ENCODE measurements at regions not wholly inside any gene's neighbourhood (a gene's known extent, or its start where the extent isn't known, plus 50 kb on each side); places are given as distances from the start of the nearest gene placed in this dataset.
"Not testable (repeated sequence)": the region's sequence is repeated elsewhere in the genome, so short reads cannot be mapped to it uniquely, and the experiment has no call there.

DNA sequence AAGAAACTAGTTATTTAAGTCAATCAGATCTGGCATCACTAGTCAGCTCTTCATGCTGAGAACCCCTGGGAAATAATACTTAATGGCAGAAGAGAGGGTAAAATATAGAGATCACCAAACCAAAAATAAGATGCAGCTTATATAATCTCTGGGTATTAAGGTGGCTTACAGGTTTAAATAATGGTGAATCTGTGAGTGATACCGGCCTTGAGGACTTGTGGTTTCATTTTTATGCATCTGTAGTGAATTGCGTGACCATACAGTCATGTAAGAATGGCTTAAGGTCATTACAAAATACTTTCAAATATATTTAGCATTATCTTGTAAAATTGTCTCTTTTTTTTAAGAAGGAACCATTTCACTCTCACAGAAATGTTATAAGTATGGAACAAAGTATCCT is 1192.2 kb downstream of the RPIA start:
- H3K27ac ChIP-seq; POLR2A ChIA-PET (ENCODE audit: low non-redundant PET); DNase-seq (ENCODE audit: low spot score): not testable (repeated sequence)

DNA sequence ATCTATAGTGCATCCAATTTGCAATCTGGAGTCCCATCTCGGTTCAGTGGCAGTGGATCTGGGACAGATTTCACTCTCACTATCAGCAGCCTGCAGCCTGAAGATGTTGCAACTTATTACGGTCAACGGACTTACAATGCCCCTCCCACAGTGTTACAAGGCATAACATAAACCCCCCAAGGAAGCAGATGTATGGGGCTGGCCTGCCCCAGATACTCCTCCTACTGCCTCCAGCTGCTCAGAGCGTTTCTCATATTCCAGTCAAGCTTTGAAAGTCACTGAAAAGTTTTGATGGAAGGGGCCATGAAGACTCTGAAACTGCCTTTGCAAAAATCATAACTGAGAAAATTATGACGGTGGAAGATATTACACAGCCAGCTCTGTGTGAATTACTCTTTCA is 1193.6 kb downstream of the RPIA start:
- POLR2A ChIA-PET (ENCODE audit: low non-redundant PET); DNase-seq (ENCODE audit: low spot score); H3K27ac ChIP-seq; CTCF ChIA-PET: not testable (repeated sequence)

More for the DNA sequence above, 1192.2 kb downstream of the RPIA start:
- CTCF ChIA-PET, result not testable (repeated sequence)

DNA sequence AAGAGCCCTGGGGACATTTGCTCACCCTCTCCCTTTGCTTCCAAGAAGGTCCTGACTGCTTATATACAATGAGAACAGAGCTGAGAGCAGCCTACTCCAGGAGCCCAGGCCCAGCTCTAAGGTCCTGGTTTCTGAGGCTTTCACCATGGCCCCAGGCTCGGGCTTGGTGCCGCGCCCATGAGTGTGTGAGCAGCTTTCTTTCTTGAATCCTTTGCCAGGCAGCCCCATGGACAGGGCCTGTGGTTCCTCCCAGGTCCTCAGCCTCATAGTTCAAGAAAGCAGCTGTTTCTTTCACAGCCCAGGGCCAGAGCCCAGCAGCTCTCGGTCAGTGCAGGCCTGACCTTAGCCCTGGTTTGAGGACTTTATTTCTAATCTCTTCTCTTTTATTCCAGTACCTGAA is 1197.2 kb downstream of the RPIA start:
- CTCF ChIA-PET; DNase-seq (ENCODE audit: low spot score); H3K27ac ChIP-seq; POLR2A ChIA-PET (ENCODE audit: low non-redundant PET): not testable (repeated sequence)

DNA sequence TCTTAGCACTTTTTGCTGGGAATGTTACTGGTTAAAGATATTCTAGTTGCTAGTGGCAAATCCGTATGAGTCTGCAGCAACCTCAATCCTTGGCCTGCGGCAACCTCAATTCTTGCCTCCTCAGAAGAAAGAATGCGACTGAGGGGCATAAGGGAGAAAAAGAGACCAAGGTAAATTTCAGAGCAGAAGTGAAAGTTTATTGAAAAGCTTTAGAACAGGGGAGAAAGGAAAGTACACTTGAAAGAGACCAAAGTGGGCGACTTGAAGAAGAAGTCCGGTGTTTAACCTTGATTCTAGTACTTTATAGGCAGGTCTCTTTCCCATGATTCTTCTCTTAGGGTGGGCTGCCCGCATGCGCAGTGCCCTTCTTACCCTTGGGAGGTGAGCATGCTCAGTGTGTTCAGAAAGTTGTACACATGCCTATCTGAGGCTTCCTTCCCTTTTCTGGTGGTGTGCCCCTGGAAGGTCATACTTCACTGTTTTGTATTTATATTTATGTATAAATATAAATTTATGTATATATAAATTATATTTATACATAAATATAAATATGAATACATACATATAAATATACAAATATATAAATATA is 1198.8 kb downstream of the RPIA start:
- DNase-seq (ENCODE audit: low spot score); H3K27ac ChIP-seq; CTCF ChIA-PET; POLR2A ChIA-PET (ENCODE audit: low non-redundant PET): not testable (repeated sequence)

DNA sequence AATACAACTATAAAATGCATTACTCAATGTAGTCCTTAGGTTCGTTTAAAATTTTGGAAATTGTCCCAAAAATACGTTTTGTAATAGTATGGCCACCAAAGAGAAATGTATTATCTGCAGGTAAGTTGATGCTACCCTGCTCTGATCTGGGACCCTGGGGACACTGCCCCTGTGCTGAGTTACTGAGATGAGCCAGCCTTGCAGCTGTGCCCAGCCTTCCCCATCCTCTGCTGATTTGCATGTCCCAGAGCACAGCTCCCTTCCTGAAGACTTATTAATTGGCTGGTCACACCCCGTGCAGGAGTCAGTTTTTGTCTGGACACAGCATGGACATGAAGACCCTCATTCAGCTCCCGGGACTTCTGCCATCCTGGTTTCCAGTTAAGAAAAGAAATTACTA is 1203.5 kb downstream of the RPIA start:
- POLR2A ChIA-PET (ENCODE audit: low non-redundant PET); H3K27ac ChIP-seq; DNase-seq (ENCODE audit: low spot score); CTCF ChIA-PET: not testable (repeated sequence)

DNA sequence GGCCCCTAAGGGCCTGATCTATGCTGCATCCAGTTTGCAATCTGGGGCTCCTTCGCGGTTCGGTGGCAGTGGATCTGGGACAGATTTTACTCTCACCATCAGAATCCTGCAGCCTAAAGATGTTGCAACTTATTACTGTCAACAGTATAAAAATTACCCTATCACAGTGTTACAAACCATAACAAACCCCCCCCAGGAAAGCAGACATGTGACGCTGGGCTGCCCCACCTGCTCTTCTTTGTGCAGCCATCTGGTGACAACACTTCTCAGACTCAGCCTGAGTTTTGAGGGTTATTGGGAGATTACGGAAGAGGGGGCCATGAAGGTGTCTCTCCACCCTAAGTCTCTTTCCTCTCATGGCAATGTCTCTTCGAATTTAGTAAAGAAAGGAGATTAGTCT is 1204.2 kb downstream of the RPIA start:
- DNase-seq (ENCODE audit: low spot score); CTCF ChIA-PET; H3K27ac ChIP-seq; POLR2A ChIA-PET (ENCODE audit: low non-redundant PET): not testable (repeated sequence)

DNA sequence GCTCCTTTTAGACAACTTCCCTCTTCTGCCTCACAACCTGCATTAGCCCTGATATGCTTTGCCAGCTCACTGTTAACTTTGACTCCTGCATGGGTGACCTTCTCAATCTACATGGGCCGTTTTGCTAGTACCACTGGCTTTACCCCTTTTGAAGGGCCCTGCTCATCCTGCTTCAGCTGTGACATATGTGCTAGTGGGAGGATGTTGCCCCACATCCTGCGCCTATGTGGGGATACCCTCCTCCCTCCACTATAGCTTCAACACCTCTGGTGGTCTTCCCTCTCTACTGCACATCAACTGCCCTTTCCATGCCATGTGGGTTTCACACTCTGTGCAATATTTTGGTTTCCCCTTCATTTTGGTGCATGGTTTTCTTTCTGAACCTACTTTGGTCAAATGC is 1235.5 kb downstream of the RPIA start:
- CTCF ChIA-PET; H3K27ac ChIP-seq; POLR2A ChIA-PET (ENCODE audit: low non-redundant PET); DNase-seq (ENCODE audit: low spot score): not testable (repeated sequence)

DNA sequence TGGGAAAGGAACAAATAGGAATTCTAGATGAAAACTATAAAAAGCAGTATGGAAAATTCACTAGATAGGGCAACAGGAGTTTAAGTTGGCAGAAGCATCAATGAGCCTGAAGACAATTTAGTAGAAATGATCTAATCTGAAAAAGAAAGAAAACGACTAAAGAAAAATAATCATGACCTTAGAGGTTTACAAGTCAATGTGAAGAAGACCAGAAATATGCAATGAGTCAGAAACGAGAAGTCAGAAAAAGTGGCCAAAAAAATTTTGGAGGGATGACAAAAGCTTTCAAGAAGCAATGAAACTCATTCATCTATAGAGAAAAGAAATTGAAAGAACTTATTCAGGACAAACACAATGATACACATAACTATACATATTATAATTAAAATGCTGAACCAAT is 1244.0 kb downstream of the RPIA start:
- CTCF ChIA-PET; H3K27ac ChIP-seq; DNase-seq (ENCODE audit: low spot score); POLR2A ChIA-PET (ENCODE audit: low non-redundant PET): not testable (repeated sequence)

DNA sequence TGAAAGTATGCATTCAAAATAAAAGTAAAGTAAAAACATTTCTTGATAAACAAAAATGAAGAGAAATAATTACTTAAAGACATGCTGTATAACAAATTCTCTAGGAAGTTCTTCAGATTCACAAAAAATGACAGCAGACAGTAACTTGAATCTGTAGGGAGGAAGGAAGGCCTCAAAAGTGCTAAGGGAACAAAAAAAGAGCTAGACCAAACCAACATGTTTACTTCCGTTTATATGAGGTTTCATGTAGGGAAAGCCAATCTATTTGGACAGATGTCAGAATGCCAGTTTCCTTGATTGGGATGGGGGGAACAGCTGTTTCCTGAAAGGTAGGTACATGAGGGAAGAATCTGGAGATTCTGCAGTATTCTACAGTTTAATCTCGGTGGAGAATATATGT is 1244.5 kb downstream of the RPIA start:
- POLR2A ChIA-PET (ENCODE audit: low non-redundant PET); DNase-seq (ENCODE audit: low spot score); H3K27ac ChIP-seq; CTCF ChIA-PET: not testable (repeated sequence)

DNA sequence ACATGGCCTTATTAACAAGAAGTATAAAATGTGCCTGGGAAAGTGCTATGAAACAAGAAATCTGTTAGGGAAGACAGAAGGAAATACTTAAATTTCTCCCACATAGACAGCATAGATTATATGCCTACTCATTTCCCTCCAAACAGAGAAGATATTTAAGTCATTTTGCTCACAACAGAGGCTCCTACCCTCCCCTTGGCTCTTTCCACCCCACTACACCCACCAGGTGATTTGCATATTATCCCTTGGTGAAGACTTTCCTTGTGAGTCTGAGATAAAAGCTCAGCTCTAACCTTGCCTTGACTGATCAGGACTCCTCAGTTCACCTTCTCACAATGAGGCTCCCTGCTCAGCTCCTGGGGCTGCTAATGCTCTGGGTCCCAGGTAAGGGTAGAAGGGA is 1245.1 kb downstream of the RPIA start:
- DNase-seq (ENCODE audit: low spot score); POLR2A ChIA-PET (ENCODE audit: low non-redundant PET); H3K27ac ChIP-seq; CTCF ChIA-PET: not testable (repeated sequence)

DNA sequence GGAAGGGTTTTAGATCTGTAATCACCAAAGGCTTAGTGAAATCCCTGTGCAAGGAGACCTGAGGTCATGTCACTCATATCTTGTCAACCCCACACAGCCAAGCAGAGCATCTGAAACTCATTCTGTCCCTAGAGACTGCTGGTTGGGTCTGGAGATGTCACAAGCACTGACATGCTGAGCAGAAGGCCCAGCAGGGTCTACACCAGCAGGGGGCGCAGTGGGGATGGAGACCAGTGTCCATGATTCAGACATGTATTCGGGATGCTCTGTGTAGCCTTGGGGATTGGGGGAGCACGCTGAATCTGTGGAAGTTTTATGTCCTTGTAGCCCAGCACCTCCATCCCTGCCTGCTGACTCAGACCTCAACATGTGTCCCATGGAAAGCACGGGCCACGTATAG is 1247.3 kb downstream of the RPIA start:
- DNase-seq (ENCODE audit: low spot score); H3K27ac ChIP-seq; POLR2A ChIA-PET (ENCODE audit: low non-redundant PET): not testable (repeated sequence)
- CTCF ChIA-PET, result interaction anchor here (0.6 kb wide), 1 partner anchor 1073 kb away, joined by 4 read pairs; no protein-coding TSS in a partner anchor

DNA sequence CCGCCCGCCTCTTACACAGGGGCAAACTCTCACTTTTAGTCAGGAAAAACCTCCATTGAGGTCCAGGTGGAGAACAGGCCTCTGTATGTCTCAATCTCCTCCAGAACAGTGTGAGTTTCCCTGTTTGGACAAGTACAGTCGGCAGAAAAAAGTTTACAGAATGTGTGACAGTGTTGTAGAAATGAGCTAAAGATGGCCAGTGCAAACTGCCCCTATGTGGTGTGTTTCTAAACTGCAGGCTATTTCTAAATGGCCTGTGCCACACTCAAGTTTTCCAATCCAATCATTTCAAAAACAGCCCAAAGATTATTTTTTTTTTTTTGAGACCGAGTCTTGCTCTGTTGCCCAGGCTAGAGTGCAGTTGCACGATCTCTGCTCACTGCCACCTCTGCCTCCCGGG is 1252.8 kb downstream of the RPIA start:
- POLR2A ChIA-PET (ENCODE audit: low non-redundant PET); DNase-seq (ENCODE audit: low spot score); H3K27ac ChIP-seq; CTCF ChIA-PET: not testable (repeated sequence)

DNA sequence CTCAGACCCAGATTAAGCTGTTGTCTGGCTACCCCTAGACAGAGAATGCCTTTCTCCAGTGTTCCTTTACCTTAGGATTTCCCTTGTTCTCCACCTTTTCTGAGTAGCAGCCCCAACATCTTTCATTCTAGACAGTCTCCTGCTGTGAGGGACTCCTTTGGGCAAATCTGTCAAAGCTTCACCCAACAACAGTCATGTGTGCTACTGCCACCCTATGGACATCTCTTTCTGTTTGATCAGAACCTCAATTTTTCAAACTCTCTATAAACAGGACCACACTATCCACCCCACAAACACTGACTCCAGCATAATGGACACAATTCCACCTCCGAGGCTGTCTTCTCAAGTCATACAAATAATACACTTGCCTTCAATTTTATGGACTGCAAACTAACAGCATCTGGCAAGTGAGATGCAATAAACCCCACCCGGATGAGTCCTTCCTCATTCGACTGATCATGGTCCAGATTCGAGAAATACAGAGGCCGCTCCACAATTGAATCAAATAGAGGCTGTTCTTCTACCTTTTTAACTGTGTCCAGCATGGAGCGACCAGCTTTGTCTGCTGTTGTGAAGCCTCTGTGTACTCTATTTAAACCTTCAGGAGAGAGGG is 1253.6 kb downstream of the RPIA start:
- DNase-seq (ENCODE audit: low spot score); POLR2A ChIA-PET (ENCODE audit: low non-redundant PET); CTCF ChIA-PET; H3K27ac ChIP-seq: not testable (repeated sequence)

DNA sequence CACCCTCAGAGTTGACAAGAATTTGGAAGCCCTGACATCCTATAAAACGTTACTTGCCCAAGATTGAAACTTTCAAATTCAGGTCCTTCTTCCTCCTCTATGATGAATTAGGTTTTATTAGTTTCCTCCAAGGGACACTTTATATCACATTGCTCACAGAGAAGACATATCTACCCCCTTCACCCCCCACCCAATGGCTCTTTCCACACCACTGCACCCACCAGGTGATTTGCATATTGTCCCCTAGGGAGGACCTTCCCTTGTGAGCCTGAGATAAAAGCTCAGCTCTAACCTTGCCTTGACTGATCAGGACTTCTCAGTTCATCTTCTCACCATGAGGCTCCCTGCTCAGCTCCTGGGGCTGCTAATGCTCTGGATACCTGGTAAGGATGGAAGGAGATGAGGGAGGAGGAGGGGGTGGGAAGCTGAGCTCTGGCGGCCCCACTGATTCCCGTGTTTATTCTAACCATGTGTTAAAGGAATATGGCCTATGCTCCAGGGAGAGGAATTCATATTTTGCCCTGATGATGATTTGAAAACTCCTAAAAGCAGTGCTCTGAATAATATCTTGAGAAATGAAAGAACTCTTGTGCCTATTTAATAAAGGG is 1255.8 kb downstream of the RPIA start:
- CTCF ChIA-PET; DNase-seq (ENCODE audit: low spot score); H3K27ac ChIP-seq; POLR2A ChIA-PET (ENCODE audit: low non-redundant PET): not testable (repeated sequence)

DNA sequence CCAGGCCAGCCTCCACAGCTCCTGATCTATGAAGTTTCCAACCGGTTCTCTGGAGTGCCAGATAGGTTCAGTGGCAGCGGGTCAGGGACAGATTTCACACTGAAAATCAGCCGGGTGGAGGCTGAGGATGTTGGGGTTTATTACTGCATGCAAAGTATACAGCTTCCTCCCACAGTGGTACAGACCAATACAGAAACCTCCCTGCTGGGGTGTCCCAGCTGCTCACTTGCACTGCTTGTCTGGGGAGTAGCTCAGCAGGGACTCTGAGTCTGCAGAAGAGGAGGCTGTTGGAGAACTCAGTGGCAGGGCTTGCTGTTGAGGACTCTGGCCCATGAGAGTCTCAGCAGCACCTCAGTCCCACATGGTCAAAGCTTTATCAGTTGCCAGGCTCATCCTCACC is 1256.6 kb downstream of the RPIA start:
- POLR2A ChIA-PET (ENCODE audit: low non-redundant PET); CTCF ChIA-PET; DNase-seq (ENCODE audit: low spot score); H3K27ac ChIP-seq: not testable (repeated sequence)

DNA sequence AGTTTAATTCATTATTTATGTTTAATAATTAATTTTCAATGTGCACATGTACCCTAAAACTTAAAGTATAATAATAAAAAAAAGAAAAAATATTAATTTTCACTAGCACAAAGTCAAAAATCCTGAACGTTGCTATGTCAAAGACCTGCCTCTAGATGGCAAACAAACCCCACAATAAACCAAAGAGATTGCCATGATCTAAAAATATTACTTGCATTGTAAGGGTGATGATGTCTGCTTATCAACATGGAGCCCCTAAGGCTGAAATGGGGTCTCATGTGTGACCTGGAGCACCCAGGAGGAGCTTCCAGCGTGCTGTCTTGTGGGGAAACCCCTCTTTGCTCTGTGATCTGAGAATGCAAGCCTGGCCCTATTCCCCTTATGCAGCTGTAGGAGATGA is 1259.3 kb downstream of the RPIA start:
- POLR2A ChIA-PET (ENCODE audit: low non-redundant PET); DNase-seq (ENCODE audit: low spot score); H3K27ac ChIP-seq; CTCF ChIA-PET: not testable (repeated sequence)

DNA sequence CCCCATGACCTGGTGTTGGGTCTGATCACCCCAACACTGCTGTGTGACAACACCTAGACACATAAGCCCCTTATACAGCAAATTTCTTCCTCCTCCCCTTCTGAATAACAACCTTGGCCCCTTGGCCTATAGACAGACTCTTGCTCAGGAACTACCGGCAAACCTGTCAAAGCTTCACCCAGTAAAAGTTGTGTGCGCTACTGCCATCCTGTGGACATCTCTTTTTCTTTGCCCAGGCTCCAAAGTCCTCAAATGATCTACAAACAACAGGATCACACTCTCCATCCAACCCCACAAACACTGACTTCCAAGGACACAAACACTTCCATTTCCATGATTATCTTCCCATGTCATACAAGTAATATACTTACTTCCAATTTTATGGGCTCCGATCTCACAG is 1265.8 kb downstream of the RPIA start:
- DNase-seq (ENCODE audit: low spot score); H3K27ac ChIP-seq; POLR2A ChIA-PET (ENCODE audit: low non-redundant PET); CTCF ChIA-PET: not testable (repeated sequence)

DNA sequence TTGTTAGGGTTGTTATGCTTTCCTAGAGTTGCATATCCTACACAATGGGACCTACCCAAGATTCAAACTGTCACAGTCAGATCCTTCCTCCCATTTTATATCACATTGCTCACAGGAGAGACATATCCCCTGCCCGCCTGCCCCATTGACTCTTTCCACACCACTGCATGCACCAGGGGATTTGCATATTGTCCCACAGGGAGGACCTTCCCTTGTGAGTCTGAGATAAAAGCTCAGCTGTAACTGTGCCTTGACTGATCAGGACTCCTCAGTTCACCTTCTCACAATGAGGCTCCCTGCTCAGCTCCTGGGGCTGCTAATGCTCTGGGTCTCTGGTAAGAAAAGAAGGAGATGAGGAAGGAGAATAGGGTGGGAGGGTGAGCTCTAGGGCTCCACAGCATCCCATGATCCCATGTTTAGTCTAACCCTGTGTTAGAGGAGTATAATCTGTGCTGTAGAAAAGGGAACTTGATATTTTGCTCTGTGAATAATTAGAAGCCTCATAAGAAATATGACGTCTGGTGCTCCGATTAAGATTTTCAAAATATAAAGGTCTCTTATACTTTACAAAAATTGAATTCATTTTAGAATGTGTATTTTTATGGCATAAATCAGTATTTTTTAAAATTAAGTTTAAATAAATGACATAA is 1268.4 kb downstream of the RPIA start:
- H3K27ac ChIP-seq; DNase-seq (ENCODE audit: low spot score); CTCF ChIA-PET; POLR2A ChIA-PET (ENCODE audit: low non-redundant PET): not testable (repeated sequence)
